GM19025 (cell line): ENCODE measurements at regions not wholly inside any gene's neighbourhood (a gene's known extent, or its start where the extent isn't known, plus 50 kb on each side); places are given as distances from the start of the nearest gene placed in this dataset.

Experiments used
- ATAC-seq: cut with Tn5 transposase; IDR thresholded peaks from one replicate; pipeline ENCODE4 v1.9.1; 2021; ENCODE audit warnings: mild to moderate bottlenecking, low read depth, moderate library complexity; ENCODE audit not compliant: unreplicated experiment

DNA sequence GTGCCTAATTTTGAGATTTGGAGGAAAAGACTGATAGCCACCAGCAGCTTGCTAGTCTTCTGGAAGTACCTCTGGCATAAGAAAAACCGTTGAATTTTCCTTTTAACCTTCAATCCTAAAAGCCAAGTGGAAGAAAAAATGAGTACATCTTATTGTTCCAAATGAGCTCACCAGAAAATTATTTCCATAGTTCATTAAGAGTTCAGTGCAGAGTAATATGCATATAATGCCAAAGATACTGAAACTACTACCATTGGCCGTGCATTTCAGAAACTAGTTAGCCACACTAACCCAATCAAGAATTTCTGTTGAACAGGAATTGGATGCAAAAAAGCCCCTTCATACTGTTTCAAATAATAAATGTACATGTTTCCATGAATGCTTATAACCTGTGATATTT lies 607.9 kb downstream of the KCTD16 start:
- no peak for ATAC-seq

- no peak for ATAC-seq
These were observed 603.5 kb downstream of the KCTD16 start for GRCh38 chr5:144774197-144774596.

- no peak for ATAC-seq
These were observed 603.0 kb downstream of the KCTD16 start for GRCh38 chr5:144773628-144774027.

DNA sequence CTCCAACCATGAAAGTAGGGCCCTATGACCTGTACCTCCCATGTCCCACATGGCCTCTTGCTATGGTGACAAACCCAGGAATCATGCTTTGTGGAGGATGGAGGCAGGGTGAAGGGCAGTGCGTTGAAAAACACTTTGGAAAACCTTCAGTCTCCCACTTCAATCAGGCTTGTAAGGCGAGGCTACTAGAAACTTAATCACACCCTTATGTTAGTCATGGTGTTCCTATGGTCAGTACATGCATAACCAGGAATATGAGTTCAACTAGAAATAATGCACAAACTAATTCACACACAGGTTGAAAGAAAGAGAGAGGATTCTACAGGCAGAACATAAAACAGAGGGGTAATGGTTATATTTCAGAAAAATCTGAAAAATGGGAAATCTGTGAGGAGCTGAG lies 601.1 kb downstream of the KCTD16 start:
- ATAC-seq: no peak

GRCh38 chr5:144742361-144742760 lies 571.7 kb downstream of the KCTD16 start:
- ATAC-seq: no peak

GRCh38 chr5:144731786-144732185 lies 561.1 kb downstream of the KCTD16 start:
- no peak for ATAC-seq

DNA sequence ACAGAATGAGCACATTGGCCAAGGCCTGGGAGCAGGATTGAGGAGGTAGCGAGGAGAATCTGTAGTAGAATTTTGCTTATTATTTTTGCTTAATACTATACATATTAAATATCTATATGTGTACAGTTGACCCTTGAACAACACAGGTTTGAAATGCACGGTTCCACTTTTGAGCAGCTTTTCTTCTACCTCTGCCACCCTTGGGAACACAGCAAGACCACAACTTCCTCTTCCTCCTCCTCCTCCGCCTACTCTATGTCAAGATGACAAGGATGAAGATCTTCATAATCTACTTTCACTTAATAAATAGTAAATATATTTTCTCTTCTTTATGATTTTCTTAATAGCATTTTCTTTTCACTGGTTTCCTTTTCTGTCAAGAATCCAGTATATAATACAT lies 541.4 kb downstream of the KCTD16 start:
- no peak for ATAC-seq

DNA sequence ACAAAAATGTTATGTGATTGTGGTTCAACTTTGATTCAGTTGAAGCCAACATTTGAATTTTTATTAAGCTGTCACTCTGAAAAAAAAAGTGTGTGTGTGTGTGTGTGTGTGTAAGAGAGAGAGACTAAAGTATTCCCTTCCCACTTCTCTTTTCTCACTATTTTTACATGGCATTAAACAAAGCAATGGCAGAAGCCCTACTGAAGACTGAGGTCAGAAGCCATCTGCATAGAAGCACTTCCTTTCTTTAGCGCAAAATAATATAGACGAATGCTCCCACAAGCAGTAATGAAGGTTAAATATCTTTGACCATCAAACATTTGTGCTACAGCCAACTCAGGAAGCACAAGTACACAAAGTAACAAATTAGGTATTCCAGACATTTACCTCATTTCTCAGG lies 540.5 kb downstream of the KCTD16 start:
- no peak for ATAC-seq

DNA sequence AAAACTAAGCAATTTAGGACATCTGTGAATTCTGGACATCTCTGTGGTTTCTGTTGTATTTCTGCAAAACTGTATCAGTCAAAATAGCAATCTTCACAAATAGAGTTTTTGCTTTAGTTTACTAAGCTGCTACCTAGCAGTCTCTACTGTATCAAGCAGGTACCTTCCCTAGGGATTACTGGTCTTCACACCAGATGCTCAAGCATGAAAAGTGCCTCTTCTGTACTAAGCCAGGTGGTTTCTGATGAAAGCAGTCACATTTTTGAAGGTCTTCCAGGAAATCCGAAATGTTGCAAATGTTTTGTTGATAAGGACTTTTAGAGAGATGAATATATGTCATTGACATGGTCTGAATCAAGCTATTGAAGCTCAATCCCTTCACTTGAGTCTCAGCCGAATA lies 540.0 kb downstream of the KCTD16 start:
- ATAC-seq: no peak

GRCh38 chr5:144703776-144704175 lies 533.1 kb downstream of the KCTD16 start:
- ATAC-seq: no peak

GRCh38 chr5:144698484-144698883 lies 527.8 kb downstream of the KCTD16 start:
- ATAC-seq: no peak

GRCh38 chr5:144697847-144698262 lies 527.2 kb downstream of the KCTD16 start:
- no peak for ATAC-seq

DNA sequence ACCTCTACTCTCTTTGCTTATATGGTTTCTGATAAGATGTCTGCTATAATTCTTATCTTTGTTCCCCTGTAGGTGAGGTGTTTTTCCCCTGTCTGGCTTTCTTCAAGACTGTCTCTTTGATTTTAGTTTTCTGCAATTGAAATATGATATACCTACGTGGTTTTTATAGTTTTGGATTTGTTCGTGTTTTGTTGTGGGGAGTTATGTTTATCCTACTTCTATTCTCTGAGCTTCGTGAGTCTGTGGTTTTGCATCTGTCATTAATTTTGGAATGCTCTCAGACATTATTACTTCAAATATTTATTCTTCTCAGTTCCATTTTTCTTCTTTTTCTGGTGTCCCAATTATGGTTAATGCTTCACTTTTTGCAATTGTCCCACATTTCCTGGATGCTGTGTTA lies 521.3 kb downstream of the KCTD16 start:
- ATAC-seq: no peak

GRCh38 chr5:144684899-144685298 lies 514.2 kb downstream of the KCTD16 start:
- no peak for ATAC-seq

- ATAC-seq: no peak
These were observed 510.0 kb downstream of the KCTD16 start for GRCh38 chr5:144680711-144681110.

- no peak for ATAC-seq
These were observed 500.4 kb downstream of the KCTD16 start for GRCh38 chr5:144671066-144671465.

GRCh38 chr5:144659634-144660227 lies 489.1 kb downstream of the KCTD16 start:
- no peak for ATAC-seq

DNA sequence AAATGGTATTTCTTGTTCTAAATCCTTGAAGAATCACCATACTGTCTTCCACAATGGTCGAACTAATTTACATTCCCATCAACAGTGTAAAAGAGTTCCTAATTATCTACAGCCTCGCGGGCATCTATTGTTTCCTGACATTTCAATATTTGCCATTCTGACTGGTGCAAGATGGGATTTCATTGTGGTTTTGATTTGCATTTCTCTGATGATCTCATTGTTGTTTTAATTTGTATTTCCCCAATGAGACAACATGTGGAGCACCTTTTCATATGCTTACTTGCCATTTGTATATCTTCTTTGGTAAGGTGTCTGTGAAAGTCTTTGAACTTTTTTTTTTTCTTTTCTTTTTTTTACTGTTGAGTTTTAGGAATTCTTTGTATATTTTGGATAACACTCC lies 473.6 kb downstream of the KCTD16 start:
- no peak for ATAC-seq

DNA sequence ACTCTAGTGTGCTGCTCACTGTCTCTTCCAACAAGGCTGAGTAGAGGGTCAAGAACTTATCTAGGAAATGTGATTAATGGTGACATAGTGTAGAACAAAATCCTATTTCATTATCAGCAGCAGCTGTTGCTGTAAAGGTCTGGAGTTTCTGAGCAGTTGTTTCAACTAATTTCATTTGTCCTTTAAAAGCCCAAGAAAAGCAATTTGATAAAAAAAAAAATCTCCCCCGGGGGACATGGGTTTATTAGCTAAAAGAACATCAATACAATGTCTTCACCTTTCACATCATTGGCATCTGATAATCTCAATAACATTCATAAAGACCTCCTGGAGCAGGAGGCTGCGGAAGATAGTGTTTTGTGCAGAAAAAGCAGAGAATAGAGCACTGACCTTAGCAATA lies 468.1 kb downstream of the KCTD16 start:
- no peak for ATAC-seq

GRCh38 chr5:144634138-144634537 lies 463.5 kb downstream of the KCTD16 start:
- no peak for ATAC-seq

DNA sequence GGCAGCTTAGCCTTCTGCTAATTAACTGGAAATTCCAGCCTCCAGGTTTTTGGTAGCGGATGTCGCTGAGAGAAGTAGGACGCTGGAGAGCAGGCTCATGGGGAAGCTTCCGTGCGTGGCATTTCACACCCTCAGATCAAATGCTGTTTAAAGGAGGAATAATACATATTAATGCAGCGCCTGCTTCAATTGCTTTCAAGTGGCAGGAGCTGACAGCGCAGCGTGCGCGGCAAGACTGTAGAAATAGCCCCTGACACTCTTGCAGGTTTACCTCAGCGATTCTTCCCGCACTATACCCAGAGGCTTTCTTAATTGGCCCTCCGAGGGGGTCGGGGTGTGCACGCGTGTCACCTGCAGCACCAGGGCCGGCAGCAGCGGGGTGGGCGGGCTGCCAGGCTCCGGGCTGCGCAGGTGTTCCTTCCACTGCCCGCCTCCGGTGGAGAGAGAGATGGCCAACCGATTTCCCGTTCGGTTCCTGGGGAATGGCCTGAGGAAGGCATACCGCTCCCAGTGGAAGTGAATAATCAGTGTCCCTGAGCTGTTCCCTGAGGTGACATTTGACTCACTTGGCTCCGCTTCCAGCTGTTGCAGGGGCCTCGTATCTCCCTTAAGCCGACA lies 427.9 kb downstream of the KCTD16 start:
- no peak for ATAC-seq

- no peak for ATAC-seq
These were observed 425.8 kb downstream of the KCTD16 start for GRCh38 chr5:144596517-144596916.

GRCh38 chr5:144594919-144595318 lies 424.2 kb downstream of the KCTD16 start:
- ATAC-seq: no peak
